Pancreas (tissue), 10 donors: ENCODE measurements at regions not wholly inside any gene's neighbourhood (a gene's known extent, or its start where the extent isn't known, plus 50 kb on each side); places are given as distances from the start of the nearest gene placed in this dataset.

Source experiments
- ATAC-seq, 4 donors: fragments of 200-7000 bp; cut with Tn5 transposase; one replicate each; pipeline versions ENCODE4 v1.8.0 to v1.9.1; 2020; ENCODE audit warnings: mild to moderate bottlenecking in 4 of 4, moderate library complexity in 4 of 4
- DNase-seq, 6 donors: peaks; one replicate each; pipeline ENCODE4 v3.0.0-alpha.2; 2020
- FAIRE-seq: peaks from 2 replicates; lab custom pipeline; 2012; peaks lifted over from hg19 to GRCh38; lab: Jason Lieb, UNC
- H3K27ac ChIP-seq, 4 donors: fragments of 200-600 bp; sonication (generic); 1 replicate in 3 of 4; 2 replicates in 1 of 4; pipeline versions ENCODE4 v1.5.0 to v1.8.0; 2020
- H3K27me3 ChIP-seq, 4 donors: fragments of 200-600 bp; one replicate each; pipeline ENCODE4 v1.8.0; 2021
- H3K36me3 ChIP-seq, 3 donors: fragments of 200-600 bp; sonication (generic) in 1 of 3; one replicate each; pipeline versions ENCODE4 v1.5.0 to v1.8.0; 2020 to 2021
- H3K4me1 ChIP-seq, 3 donors: fragments of 200-600 bp; one replicate each; pipeline ENCODE4 v1.8.0; 2021
- H3K4me3 ChIP-seq, 4 donors: fragments of 200-600 bp; sonication (generic) in 2 of 4; one replicate each; pipeline versions ENCODE4 v1.5.0 to v1.8.0; 2020 to 2021
- H3K9me3 ChIP-seq, 4 donors: fragments of 200-600 bp; one replicate each; pipeline ENCODE4 v1.8.0; 2021
- CTCF ChIP-seq, 4 donors: fragments of 200-600 bp; sonication (generic) in 3 of 4; IDR thresholded peaks; one replicate each; pipeline versions ENCODE4 v1.5.0 to v1.8.0; 2021; ENCODE audit warnings: antibody characterized with exemption in 4 of 4
- WGBS, 2 donors: extraction: QIAGEN DNeasy Blood & Tissue Kit; methylation state at CpG; one replicate each; pipeline ENCODE4 v1.1.7; 2013; 5-methylcytosine and 5-hydroxymethylcytosine counted together
- intact Hi-C, 3 donors: fragments of 100-400 bp; cut with DNase I; formaldehyde crosslinking; loops; one replicate each; pipeline versions ENCODE4 v1.11.1 to v1.14.2; 2022
- donor health status: healthy with polysubstance abuse.
- donor health status: DM: no; HTN: no; CAD: no; lungs with moderate emphysema.
- donor health status: DM: no; HTN: no; CAD: no.
- donor health status: control.
- donor health status: control.
- donor health status: Bipolar disorder and iron deficiency.
- donor health status: DM: yes; HTN: yes; CAD: no.
- donor health status: DM: no; HTN: no; CAD: no.
- donor health status: DM: no; HTN: no; CAD: no.
- donor health status: DM: yes; HTN: yes; CAD: no.

- no peak for ATAC-seq
- intact Hi-C loops = no loop called here
- FAIRE-seq = no peak
Observed at GRCh38 chr10:65684896-65685295, 1240.9 kb upstream of the LRRTM3 start.

GRCh38 chr10:65701168-65701776 is 1224.6 kb upstream of the LRRTM3 start:
- Histone ChIP-seq H3K27ac (no peak overlapping the region), H3K36me3 (no peaks in the 10 kb centered on the region), H3K9me3 (no peaks in the 10 kb centered on the region), H3K4me3 (no peak overlapping the region), H3K4me1 (no peaks in the 10 kb centered on the region), H3K27me3 (no peaks in the 10 kb centered on the region)
- WGBS, 2 donors = 93 to 97% methylated on average over 1 of the region's 1 CpG
- FAIRE-seq = no peak
- TF ChIP-seq CTCF (IDR thresholded peaks at IDR 0.05) = no peak
- intact Hi-C loops = loop anchor here in 1 of 3 donors (10.0 kb wide), 1 partner anchor 54 kb away; no protein-coding TSS in a partner anchor
- no peak for DNase-seq
- no peak for ATAC-seq

More at GRCh38 chr10:65684896-65685295, 1240.9 kb upstream of the LRRTM3 start:
- Histone ChIP-seq H3K36me3 (no peaks in the 10 kb centered on the region), H3K4me1 (no peaks in the 10 kb centered on the region), H3K9me3 (no peaks in the 10 kb centered on the region), H3K27me3 (no peaks in the 10 kb centered on the region), H3K27ac (no peak overlapping the region), H3K4me3 (no peak overlapping the region)
- 85 to 95% methylated on average over 2 of the region's 2 CpGs for WGBS, 2 donors
- no peak for TF ChIP-seq CTCF (IDR thresholded peaks at IDR 0.05)
- DNase-seq = no peak

- WGBS, 2 donors = 0 to 51% methylated on average over 1 of the region's 1 CpG
- FAIRE-seq (no peak), ATAC-seq (no peak), DNase-seq (no peak)
- Histone ChIP-seq H3K4me3 (no peak overlapping the region), H3K4me1 (no peaks in the 10 kb centered on the region), H3K27me3 (no peaks in the 10 kb centered on the region), H3K27ac (no peak overlapping the region), H3K9me3 (no peaks in the 10 kb centered on the region), H3K36me3 (no peaks in the 10 kb centered on the region)
- no peak for TF ChIP-seq CTCF (IDR thresholded peaks at IDR 0.05)
- intact Hi-C loops = loop anchor here in 1 of 3 donors (10.0 kb wide), 1 partner anchor 47 kb away; no protein-coding TSS in a partner anchor
Observed at GRCh38 chr10:65708057-65708456, 1217.8 kb upstream of the LRRTM3 start.

GRCh38 chr10:65710306-65710705 is 1215.5 kb upstream of the LRRTM3 start:
- no peaks in the 10 kb centered on the region for H3K36me3 ChIP-seq
- intact Hi-C loops = no loop called here
- no peak overlapping the region for H3K4me3 ChIP-seq
- no peaks in the 10 kb centered on the region for H3K27me3 ChIP-seq
- no peaks in the 10 kb centered on the region for H3K9me3 ChIP-seq
- no peak overlapping the region for H3K27ac ChIP-seq
- no peak for TF ChIP-seq CTCF (IDR thresholded peaks at IDR 0.05)
- 68 to 77% methylated on average over 3 of the region's 3 CpGs for WGBS, 2 donors
- no peak for ATAC-seq
- no peaks in the 10 kb centered on the region for H3K4me1 ChIP-seq
- DNase-seq = no peak
- FAIRE-seq = no peak

- 65 to 81% methylated on average over 1 of the region's 1 CpG for WGBS, 2 donors
- ATAC-seq = no peak
- intact Hi-C loops = no loop called here
Observed at GRCh38 chr10:65719790-65720189, 1206.0 kb upstream of the LRRTM3 start.

More at GRCh38 chr10:65719790-65720189, 1206.0 kb upstream of the LRRTM3 start:
- Histone ChIP-seq H3K4me1 (no peaks in the 10 kb centered on the region), H3K27me3 (no peaks in the 10 kb centered on the region), H3K4me3 (no peak overlapping the region), H3K9me3 (no peaks in the 10 kb centered on the region), H3K27ac (no peak overlapping the region), H3K36me3 (no peaks in the 10 kb centered on the region)
- FAIRE-seq (no peak), DNase-seq (no peak)
- TF ChIP-seq CTCF (IDR thresholded peaks at IDR 0.05) = no peak
